GM23338 (cell line): ENCODE measurements at regions not wholly inside any gene's neighbourhood (a gene's known extent, or its start where the extent isn't known, plus 50 kb on each side); places are given as distances from the start of the nearest gene placed in this dataset.

ENCODE experiments used
- ATAC-seq: fragments of 200-7000 bp; cut with Tn5 transposase; 3 replicates; pipeline ENCODE4 v1.9.1; 2020
- DNase-seq: peaks from one replicate; pipeline ENCODE4 v3.0.0-alpha.2; 2015; ENCODE audit warnings: low spot score
- H2AFZ ChIP-seq: fragments of 200-600 bp; sonication (generic); 2 replicates; pipeline ENCODE4 v1.8.0; 2016; ENCODE audit warnings: antibody characterized with exemption, mild to moderate bottlenecking, moderate library complexity
- H3F3A ChIP-seq: fragments of 200-600 bp; sonication (generic); replicated peaks from 2 replicates; pipeline ENCODE4 v1.8.0; 2017; ENCODE audit warnings: antibody characterized with exemption, mixed run types, low read depth
- H3K27ac ChIP-seq: fragments of 200-600 bp; sonication (generic); 2 replicates; pipeline ENCODE4 v1.6.1; 2016; ENCODE audit warnings: low read depth
- H3K27me3 ChIP-seq: fragments of 200-600 bp; sonication (generic); 2 replicates; pipeline ENCODE4 v1.8.0; 2016; ENCODE audit warnings: mild to moderate bottlenecking, mixed run types, moderate library complexity; ENCODE audit not compliant: insufficient read depth
- H3K36me3 ChIP-seq: fragments of 200-600 bp; sonication (generic); 2 replicates; pipeline ENCODE4 v1.8.0; 2016; ENCODE audit warnings: mild to moderate bottlenecking; ENCODE audit not compliant: insufficient read depth
- H3K4me1 ChIP-seq: fragments of 200-600 bp; sonication (generic); 2 replicates; pipeline ENCODE4 v1.8.0; 2016; ENCODE audit warnings: mild to moderate bottlenecking, moderate library complexity; ENCODE audit not compliant: insufficient read depth
- H3K4me2 ChIP-seq: fragments of 200-600 bp; sonication (generic); 2 replicates; pipeline ENCODE4 v1.7.1; 2017; ENCODE audit warnings: mixed run types
- H3K4me3 ChIP-seq: fragments of 200-600 bp; sonication (generic); 2 replicates; pipeline ENCODE4 v1.6.1; 2016; ENCODE audit warnings: mixed run types
- H3K79me2 ChIP-seq: fragments of 200-600 bp; sonication (generic); replicated peaks from 2 replicates; pipeline ENCODE4 v1.8.0; 2017; ENCODE audit warnings: mild to moderate bottlenecking; ENCODE audit not compliant: insufficient read depth
- H3K9me2 ChIP-seq: fragments of 200-600 bp; sonication (generic); 2 replicates; pipeline ENCODE4 v1.8.0; 2017; ENCODE audit not compliant: insufficient read depth
- H4K20me1 ChIP-seq: fragments of 200-600 bp; sonication (generic); replicated peaks from 2 replicates; pipeline ENCODE4 v1.8.0; 2017; ENCODE audit warnings: mild to moderate bottlenecking; ENCODE audit not compliant: insufficient read depth
- H3K27ac Mint-ChIP-seq: 2 replicates; pipeline ENCODE4 v1.8.0; 2020; ENCODE audit warnings: inconsistent platforms, mild to moderate bottlenecking, moderate library complexity, mixed read lengths
- H3K27me3 Mint-ChIP-seq: 3 replicates; pipeline ENCODE4 v1.8.0; 2022; ENCODE audit warnings: low read depth, mild to moderate bottlenecking, moderate library complexity, mixed read lengths, inconsistent platforms; ENCODE audit not compliant: insufficient read depth, poor library complexity
- H3K36me3 Mint-ChIP-seq: 3 replicates; pipeline ENCODE4 v1.8.0; 2021; ENCODE audit warnings: low read depth, mild to moderate bottlenecking, inconsistent platforms, moderate library complexity, mixed read lengths
- H3K4me1 Mint-ChIP-seq: 3 replicates; pipeline ENCODE4 v1.8.0; 2020; ENCODE audit warnings: mild to moderate bottlenecking, inconsistent platforms, mixed read lengths
- H3K4me3 Mint-ChIP-seq: 3 replicates; pipeline ENCODE4 v1.8.0; 2021; ENCODE audit warnings: moderate library complexity, mild to moderate bottlenecking, inconsistent platforms, mixed read lengths
- H3K9me3 Mint-ChIP-seq: 3 replicates; pipeline ENCODE4 v1.8.0; 2020; ENCODE audit warnings: moderate library complexity, mild to moderate bottlenecking, inconsistent platforms, mixed read lengths
- CREB1 ChIP-seq: fragments of 250-450 bp; sonication (Bioruptor Pico); IDR thresholded peaks from 2 replicates; pipeline ENCODE4 v1.5.0; 2020; ENCODE audit warnings: low read depth, mild to moderate bottlenecking, moderate library complexity
- ETS1 ChIP-seq: IDR thresholded peaks from 2 replicates; pipeline ENCODE4 v1.6.1; 2016; ENCODE audit warnings: antibody characterized with exemption
- EZH2 ChIP-seq: fragments of 200-600 bp; sonication (generic); IDR thresholded peaks from one replicate; pipeline ENCODE4 v1.8.0; 2017; ENCODE audit warnings: antibody characterized with exemption, mild to moderate bottlenecking, low read depth; ENCODE audit not compliant: unreplicated experiment
- EZH2phosphoT487 ChIP-seq: fragments of 200-600 bp; sonication (generic); IDR thresholded peaks from one replicate; pipeline ENCODE4 v1.8.1; 2018; ENCODE audit warnings: antibody characterized with exemption; ENCODE audit not compliant: unreplicated experiment
- JUNB ChIP-seq: IDR thresholded peaks from one replicate; pipeline ENCODE4 v1.6.1; 2016; ENCODE audit warnings: antibody characterized with exemption; ENCODE audit not compliant: unreplicated experiment
- NANOG ChIP-seq: IDR thresholded peaks from 2 replicates; pipeline ENCODE4 v1.6.1; 2016; ENCODE audit warnings: antibody characterized with exemption, borderline replicate concordance
- POLR2AphosphoS5 ChIP-seq: IDR thresholded peaks from 2 replicates; pipeline ENCODE4 v1.6.1; 2016; ENCODE audit warnings: antibody characterized with exemption, low read depth
- REST ChIP-seq: IDR thresholded peaks from one replicate; pipeline ENCODE4 v1.6.1; 2018; ENCODE audit warnings: antibody characterized with exemption; ENCODE audit not compliant: unreplicated experiment
- ZNF114 ChIP-seq: fragments of 250-450 bp; sonication (Bioruptor Pico); IDR thresholded peaks from 2 replicates; pipeline ENCODE4 v1.5.0; 2020; ENCODE audit warnings: mild to moderate bottlenecking, moderate library complexity
- TF ChIP-seq, protein P1 (sequence below): fragments of 250-450 bp; sonication (Bioruptor Pico); IDR thresholded peaks from 2 replicates; pipeline ENCODE4 v1.5.0; 2020; ENCODE audit warnings: mild to moderate bottlenecking, moderate library complexity

DNA sequence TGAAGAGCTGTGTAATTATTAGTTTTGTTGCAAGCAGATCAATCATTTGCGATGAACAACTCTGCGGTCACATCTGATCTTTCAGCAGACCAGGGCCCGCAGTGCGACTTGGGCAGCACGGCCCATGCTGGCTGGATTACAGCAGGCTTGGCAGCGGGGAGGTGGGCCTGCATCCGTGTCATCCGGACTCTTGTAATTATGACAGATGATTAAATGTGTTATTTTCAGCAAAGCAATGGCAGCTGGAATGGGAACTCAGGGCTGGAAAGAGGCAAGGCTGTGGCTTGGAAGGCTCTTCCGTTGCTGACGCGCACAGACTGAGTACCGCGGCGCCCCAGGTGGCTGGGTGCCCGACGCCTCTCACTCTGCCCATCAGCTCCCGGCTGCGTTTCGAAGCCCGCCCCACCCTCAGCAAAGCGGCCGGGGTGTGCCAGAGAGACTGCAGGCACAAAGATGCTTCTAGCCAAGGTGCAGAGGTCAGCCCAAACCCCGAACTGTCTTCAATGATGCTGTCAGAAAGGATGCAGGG lies 397.4 kb upstream of the SALL3 start (continued):
- TF ChIP-seq REST (no peak), ZNF114 (CRISPR knock-in tag) (no peak), EZH2phosphoT487 (no peak)

DNA sequence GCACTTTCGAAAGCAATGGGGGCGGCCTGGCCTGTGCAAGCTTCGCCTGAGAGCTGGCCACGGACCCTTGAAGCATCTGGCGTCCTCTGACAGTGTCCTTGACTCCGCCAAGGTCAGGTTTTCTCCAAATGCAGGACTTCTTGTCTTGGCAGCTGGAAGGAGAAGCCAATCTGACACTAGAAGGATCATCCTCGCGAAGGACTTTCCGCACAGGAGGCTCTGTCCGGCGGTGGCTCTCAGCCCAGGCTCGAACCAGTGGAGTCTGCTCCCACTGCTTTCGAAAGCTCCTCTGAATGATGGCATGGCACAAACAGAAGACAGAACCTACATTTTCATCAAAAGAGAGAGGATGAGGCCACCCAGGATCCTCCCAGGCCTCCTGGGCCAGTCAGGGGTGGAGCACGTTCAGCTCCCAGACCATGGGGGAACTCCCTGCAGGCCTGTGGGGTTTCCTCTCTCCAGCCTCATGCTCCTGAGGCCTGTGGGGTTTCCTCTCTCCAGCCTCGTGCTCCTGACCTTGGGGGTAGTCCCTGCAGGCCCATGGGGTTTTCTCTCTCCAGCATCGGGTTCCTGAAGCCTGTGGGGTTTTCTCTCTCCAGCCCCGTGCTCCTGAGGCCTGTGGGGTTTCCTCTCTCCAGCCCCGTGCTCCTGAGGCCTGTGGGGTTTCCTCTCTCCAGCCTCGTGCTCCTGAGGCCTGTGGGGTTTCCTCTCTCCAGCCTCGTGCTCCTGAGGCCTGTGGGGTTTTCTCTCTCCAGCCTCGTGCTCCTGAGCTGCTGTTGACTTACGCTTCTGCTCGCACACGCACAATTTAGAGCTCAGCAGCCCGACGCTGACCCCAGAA lies 396.5 kb upstream of the SALL3 start:
- no peaks in the 10 kb centered on the region for H3K27me3 ChIP-seq
- H3K9me3 Mint-ChIP-seq, result peaks cover 97% of the 10 kb centered on the region
- no peak for TF ChIP-seq ETS1
- no peak for TF ChIP-seq EZH2
- TF ChIP-seq NANOG, result no peak
- TF ChIP-seq, protein P1, sequence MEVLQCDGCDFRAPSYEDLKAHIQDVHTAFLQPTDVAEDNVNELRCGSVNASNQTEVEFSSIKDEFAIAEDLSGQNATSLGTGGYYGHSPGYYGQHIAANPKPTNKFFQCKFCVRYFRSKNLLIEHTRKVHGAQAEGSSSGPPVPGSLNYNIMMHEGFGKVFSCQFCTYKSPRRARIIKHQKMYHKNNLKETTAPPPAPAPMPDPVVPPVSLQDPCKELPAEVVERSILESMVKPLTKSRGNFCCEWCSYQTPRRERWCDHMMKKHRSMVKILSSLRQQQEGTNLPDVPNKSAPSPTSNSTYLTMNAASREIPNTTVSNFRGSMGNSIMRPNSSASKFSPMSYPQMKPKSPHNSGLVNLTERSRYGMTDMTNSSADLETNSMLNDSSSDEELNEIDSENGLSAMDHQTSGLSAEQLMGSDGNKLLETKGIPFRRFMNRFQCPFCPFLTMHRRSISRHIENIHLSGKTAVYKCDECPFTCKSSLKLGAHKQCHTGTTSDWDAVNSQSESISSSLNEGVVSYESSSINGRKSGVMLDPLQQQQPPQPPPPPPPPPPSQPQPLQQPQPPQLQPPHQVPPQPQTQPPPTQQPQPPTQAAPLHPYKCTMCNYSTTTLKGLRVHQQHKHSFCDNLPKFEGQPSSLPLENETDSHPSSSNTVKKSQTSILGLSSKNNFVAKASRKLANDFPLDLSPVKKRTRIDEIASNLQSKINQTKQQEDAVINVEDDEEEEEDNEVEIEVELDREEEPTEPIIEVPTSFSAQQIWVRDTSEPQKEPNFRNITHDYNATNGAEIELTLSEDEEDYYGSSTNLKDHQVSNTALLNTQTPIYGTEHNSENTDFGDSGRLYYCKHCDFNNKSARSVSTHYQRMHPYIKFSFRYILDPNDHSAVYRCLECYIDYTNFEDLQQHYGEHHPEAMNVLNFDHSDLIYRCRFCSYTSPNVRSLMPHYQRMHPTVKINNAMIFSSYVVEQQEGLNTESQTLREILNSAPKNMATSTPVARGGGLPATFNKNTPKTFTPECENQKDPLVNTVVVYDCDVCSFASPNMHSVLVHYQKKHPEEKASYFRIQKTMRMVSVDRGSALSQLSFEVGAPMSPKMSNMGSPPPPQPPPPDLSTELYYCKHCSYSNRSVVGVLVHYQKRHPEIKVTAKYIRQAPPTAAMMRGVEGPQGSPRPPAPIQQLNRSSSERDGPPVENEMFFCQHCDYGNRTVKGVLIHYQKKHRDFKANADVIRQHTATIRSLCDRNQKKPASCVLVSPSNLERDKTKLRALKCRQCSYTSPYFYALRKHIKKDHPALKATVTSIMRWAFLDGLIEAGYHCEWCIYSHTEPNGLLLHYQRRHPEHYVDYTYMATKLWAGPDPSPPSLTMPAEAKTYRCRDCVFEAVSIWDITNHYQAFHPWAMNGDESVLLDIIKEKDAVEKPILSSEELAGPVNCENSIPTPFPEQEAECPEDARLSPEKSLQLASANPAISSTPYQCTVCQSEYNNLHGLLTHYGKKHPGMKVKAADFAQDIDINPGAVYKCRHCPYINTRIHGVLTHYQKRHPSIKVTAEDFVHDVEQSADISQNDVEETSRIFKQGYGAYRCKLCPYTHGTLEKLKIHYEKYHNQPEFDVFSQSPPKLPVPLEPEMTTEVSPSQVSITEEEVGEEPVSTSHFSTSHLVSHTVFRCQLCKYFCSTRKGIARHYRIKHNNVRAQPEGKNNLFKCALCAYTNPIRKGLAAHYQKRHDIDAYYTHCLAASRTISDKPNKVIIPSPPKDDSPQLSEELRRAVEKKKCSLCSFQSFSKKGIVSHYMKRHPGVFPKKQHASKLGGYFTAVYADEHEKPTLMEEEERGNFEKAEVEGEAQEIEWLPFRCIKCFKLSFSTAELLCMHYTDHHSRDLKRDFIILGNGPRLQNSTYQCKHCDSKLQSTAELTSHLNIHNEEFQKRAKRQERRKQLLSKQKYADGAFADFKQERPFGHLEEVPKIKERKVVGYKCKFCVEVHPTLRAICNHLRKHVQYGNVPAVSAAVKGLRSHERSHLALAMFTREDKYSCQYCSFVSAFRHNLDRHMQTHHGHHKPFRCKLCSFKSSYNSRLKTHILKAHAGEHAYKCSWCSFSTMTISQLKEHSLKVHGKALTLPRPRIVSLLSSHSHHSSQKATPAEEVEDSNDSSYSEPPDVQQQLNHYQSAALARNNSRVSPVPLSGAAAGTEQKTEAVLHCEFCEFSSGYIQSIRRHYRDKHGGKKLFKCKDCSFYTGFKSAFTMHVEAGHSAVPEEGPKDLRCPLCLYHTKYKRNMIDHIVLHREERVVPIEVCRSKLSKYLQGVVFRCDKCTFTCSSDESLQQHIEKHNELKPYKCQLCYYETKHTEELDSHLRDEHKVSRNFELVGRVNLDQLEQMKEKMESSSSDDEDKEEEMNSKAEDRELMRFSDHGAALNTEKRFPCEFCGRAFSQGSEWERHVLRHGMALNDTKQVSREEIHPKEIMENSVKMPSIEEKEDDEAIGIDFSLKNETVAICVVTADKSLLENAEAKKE (CRISPR knock-in tag), result no peak
- TF ChIP-seq ZNF114 (CRISPR knock-in tag), result no peak
- TF ChIP-seq JUNB, result no peak
- no peak for TF ChIP-seq CREB1 (CRISPR knock-in tag)
- TF ChIP-seq POLR2AphosphoS5, result no peak

More for the DNA sequence above, 396.5 kb upstream of the SALL3 start:
- H4K20me1 ChIP-seq, result no peaks in the 10 kb centered on the region
- ATAC-seq, result no peak
- H3K36me3 ChIP-seq, result no peaks in the 10 kb centered on the region
- Mint-ChIP-seq H3K27ac (no peak overlapping the region), H3K36me3 (peaks cover 39% of the 10 kb centered on the region), H3K27me3 (no peaks in the 10 kb centered on the region), H3K4me3 (no peak overlapping the region), H3K4me1 (no peaks in the 10 kb centered on the region; the same call in 2 of the 3 replicates)
- no peaks in the 10 kb centered on the region for H3F3A ChIP-seq
- no peaks in the 10 kb centered on the region for H3K79me2 ChIP-seq
- H2AFZ ChIP-seq, result no peak overlapping the region
- H3K9me2 ChIP-seq, result no peaks in the 10 kb centered on the region
- no peak overlapping the region for H3K4me2 ChIP-seq
- H3K27ac ChIP-seq, result no peak overlapping the region
- H3K4me3 ChIP-seq, result no peak overlapping the region
- no peaks in the 10 kb centered on the region for H3K4me1 ChIP-seq
- DNase-seq, result no peak
